H9 (cell line): ENCODE measurements at regions not wholly inside any gene's neighbourhood (a gene's known extent, or its start where the extent isn't known, plus 50 kb on each side); places are given as distances from the start of the nearest gene placed in this dataset.

ENCODE experiments used
- DNase-seq: peaks from one replicate; pipeline ENCODE4 v3.0.0-alpha.2; 2017
- H2AFZ ChIP-seq: one replicate; pipeline ENCODE4 v1.6.1; 2013; ENCODE audit warnings: mild to moderate bottlenecking, low read length, control low read depth, moderate library complexity
- H2AK5ac ChIP-seq: 2 replicates; pipeline ENCODE4 v1.6.1; 2013; ENCODE audit warnings: low read length, control low read depth, mixed read lengths; ENCODE audit not compliant: insufficient read length
- H2BK120ac ChIP-seq: one replicate; pipeline ENCODE4 v1.6.1; 2013; ENCODE audit warnings: low read depth, mild to moderate bottlenecking, low read length, control low read depth, inconsistent platforms; ENCODE audit not compliant: poor library complexity, severe bottlenecking
- H2BK12ac ChIP-seq: 2 replicates; pipeline ENCODE4 v1.6.1; 2013; ENCODE audit warnings: low read length, control low read depth, mixed read lengths, low read depth; ENCODE audit not compliant: insufficient read length
- H2BK15ac ChIP-seq: 2 replicates; pipeline ENCODE4 v1.6.1; 2013; ENCODE audit warnings: low read depth, low read length, control low read depth
- H2BK20ac ChIP-seq: one replicate; pipeline ENCODE4 v1.6.1; 2013; ENCODE audit warnings: low read depth, mild to moderate bottlenecking, low read length, control low read depth, inconsistent platforms; ENCODE audit not compliant: poor library complexity, severe bottlenecking
- H2BK5ac ChIP-seq: 2 replicates; pipeline ENCODE4 v1.6.1; 2013; ENCODE audit warnings: low read length, control low read depth, mixed read lengths; ENCODE audit not compliant: insufficient read length
- H3K14ac ChIP-seq: 2 replicates; pipeline ENCODE4 v1.6.1; 2013; ENCODE audit warnings: low read length, control low read depth; ENCODE audit not compliant: insufficient read depth
- H3K18ac ChIP-seq: 2 replicates; pipeline ENCODE4 v1.6.1; 2013; ENCODE audit warnings: low read depth, mild to moderate bottlenecking, mixed read lengths, low read length, control low read depth; ENCODE audit not compliant: insufficient read length
- H3K23ac ChIP-seq: 2 replicates; pipeline ENCODE4 v1.6.1; 2013; ENCODE audit warnings: low read length, control low read depth, mixed read lengths, low read depth; ENCODE audit not compliant: insufficient read length
- H3K23me2 ChIP-seq: 2 replicates; pipeline ENCODE4 v1.6.1; 2013; ENCODE audit warnings: low read depth, mild to moderate bottlenecking, mixed read lengths, low read length, control low read depth; ENCODE audit not compliant: insufficient read length, poor library complexity, severe bottlenecking
- H3K27ac ChIP-seq: 2 replicates; pipeline ENCODE4 v1.5.1; 2013; ENCODE audit warnings: low read length, control low read depth, mixed read lengths, low read depth; ENCODE audit not compliant: insufficient read length
- H3K27me3 ChIP-seq: 2 replicates; pipeline ENCODE4 v1.6.1; 2013; ENCODE audit warnings: low read length, control low read depth, inconsistent platforms; ENCODE audit not compliant: insufficient read depth
- H3K4ac ChIP-seq: 2 replicates; pipeline ENCODE4 v1.6.1; 2013; ENCODE audit warnings: low read depth, mild to moderate bottlenecking, control low read depth, inconsistent platforms, low read length, moderate library complexity
- H3K4me1 ChIP-seq: 2 replicates; pipeline ENCODE4 v1.6.1; 2013; ENCODE audit warnings: low read length, control low read depth, inconsistent platforms; ENCODE audit not compliant: insufficient read depth
- H3K4me2 ChIP-seq: 2 replicates; pipeline ENCODE4 v1.6.1; 2013; ENCODE audit warnings: low read length, control low read depth, mixed read lengths; ENCODE audit not compliant: insufficient read length, insufficient read depth
- H3K56ac ChIP-seq: 2 replicates; pipeline ENCODE4 v1.6.1; 2013; ENCODE audit warnings: low read depth, mild to moderate bottlenecking, mixed read lengths, low read length, control low read depth; ENCODE audit not compliant: insufficient read length
- H3K79me1 ChIP-seq: 2 replicates; pipeline ENCODE4 v1.6.1; 2013; ENCODE audit warnings: low read depth, mild to moderate bottlenecking, moderate library complexity, low read length, control low read depth, inconsistent platforms; ENCODE audit not compliant: insufficient read depth, poor library complexity, severe bottlenecking
- H3K79me2 ChIP-seq: 2 replicates; pipeline ENCODE4 v1.6.1; 2013; ENCODE audit warnings: low read length, control low read depth, inconsistent platforms; ENCODE audit not compliant: insufficient read depth
- H3K9ac ChIP-seq: 2 replicates; pipeline ENCODE4 v1.6.1; 2013; ENCODE audit warnings: low read length, control low read depth, mixed read lengths; ENCODE audit not compliant: insufficient read length; ENCODE audit errors: extremely low read depth
- H3K9me3 ChIP-seq: one replicate; pipeline ENCODE4 v1.6.1; 2013; ENCODE audit warnings: low read depth, low read length, inconsistent platforms; ENCODE audit not compliant: control insufficient read depth
- H3T11ph ChIP-seq: one replicate; pipeline ENCODE4 v1.6.1; 2013; ENCODE audit warnings: mild to moderate bottlenecking, low read length, control low read depth, inconsistent platforms
- H4K20me1 ChIP-seq: one replicate; pipeline ENCODE4 v1.6.1; 2013; ENCODE audit not compliant: control insufficient read depth, insufficient read length, insufficient read depth
- H4K5ac ChIP-seq: 2 replicates; pipeline ENCODE4 v1.6.1; 2013; ENCODE audit warnings: low read depth, mild to moderate bottlenecking, mixed read lengths, low read length, control low read depth; ENCODE audit not compliant: insufficient read length
- H4K8ac ChIP-seq: replicated peaks from 2 replicates; pipeline ENCODE4 v1.6.1; 2013; ENCODE audit warnings: low read length, control low read depth, mixed read lengths, low read depth; ENCODE audit not compliant: insufficient read length
- H4K91ac ChIP-seq: 2 replicates; pipeline ENCODE4 v1.6.1; 2013; ENCODE audit warnings: low read depth, mild to moderate bottlenecking, moderate library complexity, mixed read lengths, low read length, control low read depth; ENCODE audit not compliant: insufficient read length
- H3K27ac Mint-ChIP-seq, 3 experiments: 2 replicates in 2 of 3; 3 replicates in 1 of 3; pipeline ENCODE4 v1.8.0; 2020 to 2021; ENCODE audit warnings: mixed read lengths in 3 of 3, mild to moderate bottlenecking in 1 of 3, moderate library complexity in 1 of 3
- H3K27me3 Mint-ChIP-seq: 2 replicates; pipeline ENCODE4 v1.8.0; 2021; ENCODE audit warnings: low read depth, mild to moderate bottlenecking, moderate library complexity, mixed read lengths
- H3K36me3 Mint-ChIP-seq, 3 experiments: 2 replicates in 2 of 3; 3 replicates in 1 of 3; pipeline ENCODE4 v1.8.0; 2020 to 2021; ENCODE audit warnings: low read depth in 3 of 3, mixed read lengths in 3 of 3; ENCODE audit not compliant: insufficient read depth in 1 of 3
- H3K4me1 Mint-ChIP-seq, 2 experiments: 2 replicates each; pipeline ENCODE4 v1.8.0; 2020; ENCODE audit warnings: mixed read lengths in 2 of 2
- H3K4me3 Mint-ChIP-seq, 2 experiments: 2 replicates in 1 of 2; 3 replicates in 1 of 2; pipeline ENCODE4 v1.8.0; 2020 to 2021; ENCODE audit warnings: mild to moderate bottlenecking in 2 of 2, mixed read lengths in 2 of 2, moderate library complexity in 1 of 2
- H3K9me3 Mint-ChIP-seq, 2 experiments: 2 replicates in 1 of 2; 3 replicates in 1 of 2; pipeline ENCODE4 v1.8.0; 2020; ENCODE audit warnings: mild to moderate bottlenecking in 2 of 2, mixed read lengths in 2 of 2, moderate library complexity in 1 of 2
- CTCF ChIP-seq: fragments of 200-600 bp; sonication (generic); conservative IDR thresholded peaks from 3 replicates; pipeline ENCODE4 v1.8.0; 2021; ENCODE audit warnings: antibody characterized with exemption, mild to moderate bottlenecking
- WGBS: extraction: QIAGEN DNeasy Blood & Tissue Kit; methylation state at CpG from one replicate; pipeline ENCODE4 v1.1.7; 2013; ENCODE audit warnings: missing lambda C conversion rate, low lambda C conversion rate, mixed read lengths; ENCODE audit not compliant: insufficient read length; ENCODE audit errors: extremely low coverage; 5-methylcytosine and 5-hydroxymethylcytosine counted together

- Histone ChIP-seq H3K56ac (no peak overlapping the region), H4K91ac (no peak overlapping the region), H2AK5ac (no peak overlapping the region), H3K18ac (no peak overlapping the region), H2AFZ (no peak overlapping the region), H4K8ac (no peak overlapping the region), H2BK12ac (no peak overlapping the region), H3K27ac (no peak overlapping the region), H3T11ph (no peak overlapping the region), H3K4me1 (no peaks in the 10 kb centered on the region), H3K4me2 (no peak overlapping the region), H2BK5ac (no peak overlapping the region), H2BK120ac (no peak overlapping the region), H3K14ac (no peak overlapping the region), H3K79me1 (no peaks in the 10 kb centered on the region), H3K4ac (no peak overlapping the region), H3K23me2 (peaks cover 4% of the 10 kb centered on the region), H2BK20ac (no peak overlapping the region), H4K5ac (no peak overlapping the region), H3K79me2 (no peaks in the 10 kb centered on the region), H3K9ac (no peak overlapping the region), H3K9me3 (no peaks in the 10 kb centered on the region), H4K20me1 (no peaks in the 10 kb centered on the region), H3K23ac (no peak overlapping the region), H3K27me3 (no peaks in the 10 kb centered on the region), H2BK15ac (no peak overlapping the region)
- Mint-ChIP-seq H3K27me3 (peaks cover 17% of the 10 kb centered on the region), H3K4me1 (peaks cover 19 to 20% of the 10 kb centered on the region in 2 experiments), H3K4me3 (no peak overlapping the region), H3K36me3 (peaks cover 7 to 27% (median 17%) of the 10 kb centered on the region in 3 experiments), H3K27ac (no peak overlapping the region; a peak in 1 of 7 replicates), H3K9me3 (peaks cover 18 to 27% of the 10 kb centered on the region in 2 experiments)
- DNase-seq = no peak
- no peak for TF ChIP-seq CTCF
- WGBS = no CpG with 5 or more reads among the region's 6 CpGs
These were observed 164.1 kb upstream of the CHRNA7 start for GRCh38 chr15:31866248-31866647.
